ENCODE measurements at regions not wholly inside any gene's neighbourhood (a gene's known extent, or its start where the extent isn't known, plus 50 kb on each side); places are given as distances from the start of the nearest gene placed in this dataset.

DNA sequence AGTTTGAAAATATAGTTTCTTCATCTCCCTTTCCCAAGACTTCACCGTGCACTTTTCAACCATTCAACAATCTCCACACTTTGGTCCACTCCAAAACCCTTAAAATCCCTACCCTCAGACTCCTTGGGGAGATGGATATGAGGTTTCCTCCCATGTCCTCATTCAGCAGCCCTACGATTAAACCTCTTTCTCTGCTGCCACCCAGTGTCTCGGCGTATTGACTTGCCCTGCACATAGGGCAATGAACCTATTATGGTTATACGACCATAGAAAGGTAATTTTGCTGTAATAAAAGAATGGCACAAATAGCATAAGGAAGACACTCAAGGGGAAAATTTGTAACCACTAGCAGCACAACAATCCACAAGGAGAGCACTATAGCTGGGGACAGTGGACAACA is 803.5 kb downstream of the TLE1 start:
- peak in 1 of 2 experiments; percentile 14 for DNase-seq

DNA sequence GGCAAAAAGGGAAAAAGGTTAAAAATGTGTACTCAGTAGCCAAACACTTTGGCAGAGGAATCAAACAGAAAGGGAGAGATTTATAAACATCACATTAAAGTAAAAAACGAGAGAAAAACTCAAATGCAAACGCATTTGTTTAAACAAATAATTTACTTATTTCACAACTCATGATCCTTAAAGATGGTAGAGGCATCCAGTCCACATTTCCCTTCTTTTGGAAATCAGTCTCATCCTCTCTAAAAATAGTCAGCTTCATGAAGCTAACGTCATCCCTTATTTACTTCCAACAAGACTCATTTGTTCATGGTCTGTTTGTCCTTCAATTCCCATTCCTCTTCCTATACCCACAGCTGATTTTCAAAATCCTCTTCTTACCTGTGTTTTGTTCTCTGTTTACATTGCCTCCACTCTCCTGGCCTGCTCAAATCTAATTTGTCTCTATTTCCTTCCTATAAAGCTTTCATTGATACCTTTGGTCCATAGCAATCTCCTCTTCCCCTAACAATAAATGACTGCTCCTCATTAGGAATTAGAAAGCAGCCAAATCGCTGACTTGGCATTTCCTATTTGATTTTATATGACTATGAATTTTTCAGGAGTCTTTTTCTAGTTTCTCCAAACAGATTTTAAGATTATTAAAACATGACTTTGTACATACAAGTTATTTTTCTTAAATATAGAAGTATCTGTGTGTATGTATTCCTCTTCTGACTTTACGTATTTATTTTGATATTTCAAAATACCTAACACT is 805.3 kb downstream of the TLE1 start:
- DNase-seq = no peak

DNA sequence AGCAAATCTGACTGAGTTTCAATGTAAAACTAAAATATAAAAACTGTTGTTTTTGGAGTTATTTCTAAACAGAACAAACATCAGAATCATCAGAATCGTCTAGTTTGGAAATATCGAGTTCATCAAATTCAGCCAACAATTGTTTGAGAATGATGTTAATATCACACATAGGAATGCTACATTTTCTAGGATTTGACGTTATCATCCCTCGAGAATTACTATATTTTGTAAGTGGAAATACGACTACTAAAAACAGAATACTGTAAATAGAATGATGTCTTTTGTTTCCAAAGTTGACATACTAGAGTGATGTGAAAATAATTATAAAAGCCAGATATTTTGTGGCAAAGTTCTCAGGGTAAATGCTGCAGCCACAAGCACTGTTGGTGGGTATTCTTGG is 805.9 kb downstream of the TLE1 start:
- no peak for DNase-seq

DNA sequence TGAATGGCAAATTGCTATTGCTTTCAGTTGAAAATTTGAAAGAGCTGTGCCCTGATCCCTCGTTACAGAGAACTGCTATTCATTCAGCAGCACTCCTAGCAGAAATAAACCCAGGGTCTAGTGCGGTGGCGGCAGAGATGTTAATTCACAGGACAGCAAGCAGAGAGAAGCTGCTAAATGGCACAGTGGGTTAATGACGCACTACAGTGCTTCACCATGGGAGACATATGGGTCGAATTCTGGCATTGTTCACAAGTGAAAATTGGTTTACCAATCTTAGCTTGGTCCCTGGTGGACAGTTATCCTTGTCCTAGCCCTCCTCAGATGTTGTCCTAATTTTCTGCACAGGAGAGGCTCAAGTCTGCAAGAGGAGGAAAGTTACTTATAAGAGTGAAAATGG is 807.4 kb downstream of the TLE1 start:
- no peak for DNase-seq

DNA sequence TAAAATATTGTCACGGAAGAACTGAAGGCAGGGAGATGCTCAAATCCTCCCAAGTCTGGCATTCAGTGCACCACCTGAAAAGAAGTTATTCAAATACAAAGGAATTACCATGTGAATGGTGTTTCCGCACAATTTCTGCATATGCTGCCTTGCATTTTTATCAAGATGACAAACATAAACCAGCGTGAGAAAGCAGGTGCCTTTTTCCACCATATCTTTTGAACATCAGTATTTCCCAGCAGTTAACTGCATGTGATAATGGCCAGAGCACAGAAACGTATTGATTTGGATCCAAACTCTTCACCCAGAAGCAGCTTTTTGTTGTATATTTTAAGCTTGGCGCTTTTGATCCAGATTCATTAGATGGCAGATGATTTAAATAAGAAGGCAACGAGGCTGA is 808.0 kb downstream of the TLE1 start:
- DNase-seq = no peak

DNA sequence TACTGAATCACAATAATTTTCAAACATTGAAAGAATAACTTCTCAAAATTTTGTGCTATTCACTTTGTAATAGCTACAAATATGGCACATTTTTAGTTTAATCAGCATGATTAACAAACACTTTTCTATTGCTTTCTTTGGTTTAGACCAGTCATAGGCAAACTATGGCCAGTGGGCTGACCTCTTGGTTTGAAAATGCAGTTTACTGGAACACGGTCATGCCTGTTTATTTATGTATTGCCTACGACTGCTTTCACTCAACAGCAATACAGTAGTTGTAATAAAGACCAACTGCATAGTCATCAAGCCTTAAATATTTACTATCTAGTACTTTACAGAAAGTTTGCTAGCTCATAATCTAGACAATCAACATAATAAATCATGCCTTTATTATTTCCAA is 810.8 kb downstream of the TLE1 start:
- no peak for DNase-seq

DNA sequence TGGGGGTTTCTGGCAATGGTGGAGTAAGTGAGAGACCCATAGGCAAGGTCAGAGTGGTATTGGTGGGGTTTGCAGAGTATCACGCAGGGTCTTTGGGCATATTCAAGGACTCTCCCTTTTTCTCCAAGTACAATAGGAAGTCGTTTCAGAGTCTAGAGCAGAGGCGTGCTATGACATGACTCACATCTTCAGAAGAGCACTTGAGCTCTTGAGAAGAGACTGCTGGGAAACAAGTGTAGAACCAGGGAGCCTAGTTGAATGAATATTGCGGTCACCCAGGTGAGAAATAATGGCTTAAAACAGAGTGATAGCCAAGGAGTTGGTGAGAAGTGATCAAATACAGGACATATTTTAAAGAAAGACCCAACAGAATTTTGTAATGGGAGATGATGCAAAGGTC is 813.4 kb downstream of the TLE1 start:
- no peak for DNase-seq

DNA sequence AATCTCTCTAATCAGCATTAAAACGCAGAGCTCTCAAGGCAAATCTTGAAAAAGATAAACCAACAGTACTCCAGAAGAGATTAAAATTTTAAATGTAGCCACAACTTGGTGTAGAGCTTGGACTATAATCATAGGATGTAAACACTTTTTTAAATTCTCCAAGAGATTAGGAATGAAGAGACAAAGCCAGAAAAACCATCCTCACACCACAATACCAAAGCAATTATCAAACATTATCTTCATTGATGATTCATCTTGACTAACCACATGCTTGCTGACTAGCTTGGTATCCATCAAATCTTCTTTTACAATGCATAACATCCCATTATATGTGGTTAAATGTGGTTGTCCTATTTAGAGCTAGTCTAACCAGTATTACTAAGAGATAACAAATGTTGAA is 815.1 kb downstream of the TLE1 start:
- no peak for DNase-seq

DNA sequence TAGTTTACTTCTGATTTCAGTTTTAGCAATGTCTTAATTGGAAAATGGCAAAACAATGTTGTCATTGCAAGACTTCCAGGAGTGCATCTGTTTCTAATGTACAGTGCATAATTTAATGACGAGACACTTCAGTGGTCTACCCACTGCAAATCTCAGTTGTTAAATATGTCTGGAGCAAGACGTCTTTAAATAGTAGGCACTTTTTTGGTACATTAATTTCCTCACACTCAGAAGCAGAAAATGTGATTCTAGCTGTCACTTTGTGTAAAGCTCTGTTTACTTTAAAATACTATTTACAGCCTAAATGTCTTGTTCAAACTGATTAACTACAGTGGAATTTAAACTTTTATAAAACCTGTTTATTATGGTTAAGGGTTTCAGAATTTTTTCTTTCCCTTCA is 815.5 kb downstream of the TLE1 start:
- no peak for DNase-seq

DNA sequence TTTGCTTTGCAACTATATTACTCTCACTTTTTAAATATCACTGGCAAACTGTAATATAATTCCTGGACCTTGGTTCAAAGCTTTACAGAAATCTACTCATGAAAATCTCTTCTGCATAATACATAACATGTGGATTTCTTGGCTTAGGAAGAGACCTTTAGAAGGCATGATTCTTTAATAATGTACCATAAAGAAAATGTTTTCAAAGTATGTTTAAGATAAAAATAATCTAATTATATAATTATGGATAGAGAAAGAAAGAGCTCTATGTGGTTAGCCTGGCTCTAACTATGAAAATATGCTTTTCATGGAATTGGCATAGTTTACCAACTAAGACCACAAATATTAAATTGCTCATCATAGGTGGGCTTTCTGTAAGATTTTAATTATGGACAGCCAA is 817.8 kb downstream of the TLE1 start:
- DNase-seq = no peak

DNA sequence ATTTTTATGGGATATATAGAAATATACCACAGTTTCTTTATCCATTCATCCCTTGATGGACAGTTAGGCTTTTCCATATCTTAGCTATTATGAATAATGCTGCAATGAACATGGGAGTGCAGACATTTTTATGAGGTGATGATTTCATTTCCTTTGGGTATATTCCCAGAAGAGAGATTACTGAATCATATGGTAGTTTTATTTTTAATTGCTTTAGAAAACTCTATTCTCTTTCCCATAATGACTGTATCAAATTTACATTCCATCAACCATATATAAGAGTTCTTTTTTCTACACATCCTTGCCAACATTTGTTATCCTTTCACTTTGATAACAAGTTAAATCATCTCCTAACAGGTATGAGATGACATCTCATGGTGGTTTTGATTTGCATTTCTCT is 821.6 kb downstream of the TLE1 start:
- DNase-seq = no peak

DNA sequence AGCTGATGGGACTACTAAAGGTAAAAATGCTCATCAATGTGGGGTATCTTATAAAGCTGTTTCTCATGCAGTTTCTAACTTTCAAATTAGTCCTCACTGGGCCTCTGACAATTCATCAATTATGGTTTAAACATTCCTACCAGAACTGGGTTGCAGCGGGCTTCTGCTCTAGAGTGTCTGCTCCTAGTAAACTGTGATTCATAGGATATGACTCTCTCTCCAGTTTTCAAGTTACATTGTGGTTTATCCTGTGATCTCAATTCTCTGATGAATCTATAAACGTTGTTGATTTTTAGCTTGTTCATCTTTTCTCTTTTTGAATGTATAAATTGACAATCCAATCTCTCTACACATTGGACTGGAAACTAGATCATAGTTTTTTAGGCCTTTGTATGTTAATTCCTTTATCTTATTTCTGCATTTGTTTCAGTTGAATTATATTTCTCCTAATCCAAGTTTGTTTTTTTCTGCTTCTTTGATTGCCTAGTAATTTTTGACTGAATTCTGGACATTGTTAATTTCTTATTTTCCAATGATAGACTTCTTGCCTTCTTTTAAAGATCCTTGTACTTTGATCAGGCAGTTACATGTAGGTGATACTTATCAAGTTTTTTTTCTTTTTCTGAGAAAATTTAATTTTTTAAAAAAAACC is 822.6 kb downstream of the TLE1 start:
- DNase-seq = no peak

DNA sequence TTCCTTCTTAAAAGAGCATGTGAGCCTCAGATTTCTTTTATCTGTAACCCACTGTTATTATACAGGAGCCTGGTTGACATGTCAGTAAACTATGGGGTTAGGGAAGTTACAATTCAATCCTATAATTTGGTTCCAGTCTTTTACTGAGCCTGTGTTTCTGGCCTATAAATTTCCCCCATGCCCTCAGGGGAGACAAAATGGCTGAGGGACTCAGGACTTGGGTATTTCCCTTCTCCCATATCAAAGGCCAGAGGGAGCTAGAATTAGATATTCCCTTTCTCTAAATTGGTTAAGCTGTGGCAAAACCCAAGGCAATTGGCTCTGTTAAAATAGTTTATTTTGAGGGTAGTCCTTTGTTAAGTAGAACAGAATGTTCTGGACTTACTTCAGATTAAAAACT is 823.2 kb downstream of the TLE1 start:
- no peak for DNase-seq

DNA sequence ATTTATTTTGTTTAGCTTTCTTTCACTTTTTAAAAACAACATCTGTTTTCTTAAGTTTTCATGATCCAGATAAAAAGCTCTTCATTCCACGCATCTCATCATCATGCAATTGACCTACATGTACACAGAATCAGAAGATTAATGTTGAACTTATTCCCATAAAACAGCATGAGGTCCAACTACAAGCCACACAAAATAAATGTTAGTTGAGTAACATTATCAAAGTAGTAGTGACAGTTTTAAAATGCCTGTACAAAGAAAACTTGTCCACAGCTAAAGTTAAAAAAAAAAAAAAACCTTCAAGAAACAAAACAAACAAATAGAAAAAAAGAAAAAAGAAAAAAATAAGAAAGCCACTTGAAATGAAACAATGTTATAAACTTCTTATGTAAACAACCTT is 846.3 kb downstream of the TLE1 start:
- DNase-seq = no peak

DNA sequence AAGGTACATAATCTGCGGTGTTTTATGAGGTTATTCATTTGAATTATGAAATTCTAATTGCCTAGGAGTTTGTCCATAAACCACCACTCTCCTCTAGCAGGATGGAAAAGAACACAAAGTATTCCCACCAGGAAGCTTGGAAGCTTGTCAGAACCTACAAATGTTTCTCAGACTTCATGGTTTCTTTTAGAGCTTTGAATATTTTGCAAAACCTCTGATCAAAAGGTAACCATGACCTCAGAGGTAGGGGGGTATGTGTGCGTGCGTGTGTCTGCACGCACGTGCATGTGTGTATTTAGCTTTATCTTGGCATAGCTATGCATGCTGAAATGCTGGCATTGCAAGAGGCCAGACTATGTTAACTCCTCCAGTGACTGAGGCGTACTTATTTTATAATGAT is 847.0 kb downstream of the TLE1 start:
- DNase-seq = no peak

DNA sequence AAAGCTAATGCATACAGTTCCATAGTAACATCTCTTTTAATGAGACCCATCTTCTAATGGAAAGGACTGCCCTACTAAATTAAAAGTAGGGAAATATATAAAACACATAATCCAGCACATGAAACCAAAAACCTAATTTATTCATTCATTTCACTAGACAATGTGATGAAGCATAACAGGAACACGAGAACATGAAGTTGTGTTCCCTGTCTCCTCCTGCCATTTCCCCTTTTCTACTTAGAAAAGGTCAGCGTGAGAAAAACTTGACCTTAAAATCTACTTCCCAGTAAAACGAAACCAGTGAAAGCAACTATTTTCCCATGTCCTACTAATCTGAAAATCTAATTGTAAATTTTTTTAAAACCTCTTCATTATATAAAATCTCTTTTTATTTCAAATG is 847.5 kb downstream of the TLE1 start:
- DNase-seq = no peak

DNA sequence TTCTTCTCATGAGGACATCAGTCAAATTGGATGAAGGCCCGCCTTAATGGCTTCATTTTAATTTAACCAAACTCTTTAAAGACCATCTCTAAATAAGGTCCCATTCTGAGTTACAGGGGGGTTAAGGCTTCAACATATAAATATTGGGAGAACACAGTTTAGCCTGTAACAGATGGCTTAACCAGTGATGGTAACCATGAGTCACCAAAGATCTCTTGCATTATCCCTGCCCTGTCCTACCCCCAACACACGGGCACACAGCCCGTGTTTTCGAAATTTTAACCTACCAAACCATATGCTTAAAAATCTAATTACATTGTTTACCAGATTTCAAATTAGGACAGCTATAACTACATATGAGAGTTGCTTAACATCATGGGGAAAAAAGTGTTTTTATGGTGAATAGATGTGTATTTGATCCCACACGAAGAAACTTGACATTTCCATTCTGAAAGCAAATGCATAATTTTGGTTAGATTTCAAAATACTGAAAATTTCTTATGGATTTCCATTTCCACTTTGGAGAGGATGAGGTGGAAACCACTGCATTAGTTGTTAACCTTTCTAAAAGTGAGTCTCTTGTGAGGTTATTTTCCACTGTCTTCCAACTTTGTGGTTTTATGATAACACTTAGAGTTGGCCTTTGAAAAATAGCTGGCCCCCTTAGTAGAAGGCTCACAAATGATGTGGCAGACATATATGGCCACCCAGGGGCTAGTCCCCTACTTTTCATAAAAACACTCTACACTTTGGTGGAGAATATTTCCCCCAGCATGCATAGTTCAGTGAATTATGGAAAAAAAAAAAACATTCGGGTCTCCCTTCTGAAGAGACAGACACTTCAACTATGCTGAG is 849.3 kb downstream of the TLE1 start:
- peak in 1 of 2 experiments; percentile 42 for DNase-seq

DNA sequence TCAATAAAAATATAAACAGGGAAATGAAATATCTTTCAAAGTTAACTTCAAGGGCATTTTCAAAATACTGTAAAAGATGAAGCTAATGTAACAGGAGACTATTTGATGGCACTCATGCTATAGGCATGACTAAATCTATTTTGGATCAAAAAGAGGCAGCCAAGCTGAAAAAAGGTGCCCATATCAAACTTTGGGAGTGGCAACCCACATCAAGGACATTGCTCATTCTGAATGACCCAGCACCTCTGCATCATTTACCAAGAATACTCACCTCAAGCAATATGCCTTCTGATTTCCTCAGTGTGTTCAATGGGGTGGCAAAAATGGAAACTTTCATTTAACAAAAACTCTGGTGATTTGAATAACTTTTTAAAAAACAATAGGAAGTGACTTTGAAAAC is 853.3 kb downstream of the TLE1 start:
- DNase-seq = no peak

DNA sequence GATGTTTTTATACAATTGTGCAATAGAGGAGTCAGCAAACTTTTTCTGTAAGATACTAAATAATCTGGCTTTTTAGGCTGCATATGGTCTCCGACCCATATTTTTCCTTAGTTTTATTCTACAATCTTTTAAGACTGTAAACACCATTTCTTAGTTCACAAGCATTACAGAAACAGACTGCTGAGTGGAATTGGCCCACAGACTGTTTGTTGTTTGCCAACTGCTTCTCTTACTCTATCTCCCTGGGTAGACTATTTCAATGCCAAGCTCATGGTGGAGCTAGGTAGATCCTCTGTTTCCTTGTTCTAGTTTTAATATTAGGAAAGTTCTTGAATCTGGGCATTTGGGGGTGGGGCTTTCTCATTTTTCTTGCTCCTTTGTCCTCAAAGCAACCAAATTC is 857.6 kb downstream of the TLE1 start:
- DNase-seq = no peak

DNA sequence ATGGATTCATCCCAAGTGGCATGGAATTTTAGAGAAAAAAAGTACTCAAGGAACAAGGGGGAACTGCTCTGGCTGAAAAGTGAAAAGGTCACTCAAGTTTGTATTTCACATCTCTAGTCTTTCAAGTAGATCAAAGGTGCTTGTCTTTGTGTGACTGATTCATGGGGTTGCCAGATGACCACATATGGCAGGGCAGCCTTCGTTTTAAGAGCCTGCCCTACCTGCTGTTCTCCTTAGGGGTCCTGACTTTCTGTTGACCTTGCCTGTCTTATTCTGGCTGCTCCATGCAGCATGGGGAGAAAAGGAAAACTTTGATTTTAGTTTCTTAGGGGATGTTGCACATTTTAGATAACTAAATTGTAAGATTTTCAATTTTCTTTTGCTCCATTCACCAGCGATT is 877.7 kb downstream of the TLE1 start:
- no peak for DNase-seq

DNA sequence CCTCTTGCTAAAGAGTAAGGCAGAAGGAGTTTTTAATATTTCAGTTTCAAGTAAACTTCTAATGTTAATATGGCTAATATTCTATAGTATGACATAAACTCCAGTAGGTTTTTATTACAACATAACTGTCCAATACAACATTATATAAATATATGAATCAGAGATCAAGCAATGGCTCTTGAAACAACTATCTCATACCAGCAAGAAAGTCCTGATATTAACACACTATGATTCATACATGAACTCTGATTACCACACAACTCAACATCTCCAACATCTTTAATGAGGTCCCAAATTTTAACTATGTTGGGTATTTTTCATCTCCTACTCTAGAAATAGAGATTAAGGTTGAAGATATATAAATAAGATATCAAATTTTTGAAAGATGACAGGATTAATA is 878.3 kb downstream of the TLE1 start:
- DNase-seq = no peak

DNA sequence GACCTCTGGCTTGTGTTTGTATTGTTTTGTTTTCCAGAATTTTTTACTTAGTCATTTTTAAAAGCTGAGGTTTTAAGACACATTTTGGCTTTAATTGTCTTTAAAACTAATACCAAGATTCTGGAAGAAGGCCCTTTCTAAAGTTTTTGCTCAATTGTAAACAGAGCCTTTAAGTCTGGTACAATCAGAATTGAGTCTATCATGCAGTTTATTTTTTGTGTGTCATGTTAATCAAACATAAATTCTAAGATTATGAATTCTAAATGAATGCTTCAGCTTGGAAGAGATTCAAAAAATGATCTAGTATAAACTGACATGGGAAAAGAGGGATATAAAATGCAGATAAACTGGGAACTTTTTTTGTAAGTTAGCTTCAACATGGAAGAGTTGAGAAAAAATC is 882.7 kb downstream of the TLE1 start:
- no peak for DNase-seq

DNA sequence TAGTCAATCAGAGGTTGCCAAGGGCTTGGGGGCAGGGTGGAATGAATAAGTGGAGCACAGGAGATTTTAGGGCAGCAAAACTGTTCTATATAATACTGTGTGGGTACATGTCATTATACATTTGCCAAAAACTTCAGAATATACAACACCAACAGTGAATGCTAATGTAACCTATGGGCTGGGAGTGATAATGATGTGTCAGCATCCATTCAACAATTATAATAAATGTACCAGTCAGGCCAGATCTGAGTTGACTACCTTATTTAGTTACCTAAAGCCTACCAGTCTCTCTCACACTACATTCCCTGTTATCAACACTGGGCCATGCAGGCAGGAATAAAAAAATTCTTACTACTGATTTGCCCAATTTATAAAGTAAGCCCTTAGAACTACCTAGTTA is 884.5 kb downstream of the TLE1 start:
- no peak for DNase-seq

All from NCI-H446 (cell line).